ENCODE measurements at regions not wholly inside any gene's neighbourhood (a gene's known extent, or its start where the extent isn't known, plus 50 kb on each side); places are given as distances from the start of the nearest gene placed in this dataset.

GRCh38 chr11:100555931-100556330 lies 131.2 kb upstream of the ARHGAP42 start:
- no peak overlapping the region for H3K27ac ChIP-seq
- H3K4me3 ChIP-seq, result no peak overlapping the region
- H3K9me3 ChIP-seq, result no peaks in the 10 kb centered on the region
- no peaks in the 10 kb centered on the region for H3K36me3 ChIP-seq
- no peak for TF ChIP-seq CTCF (IDR thresholded peaks at IDR 0.05)
- H3K4me1 ChIP-seq, result peaks cover 0 to 4% of the 10 kb centered on the region in 2 donors
- no peak for DNase-seq (ENCODE audit: low spot score)
- H3K27me3 ChIP-seq, result no peaks in the 10 kb centered on the region

GRCh38 chr11:100556781-100557180 lies 130.3 kb upstream of the ARHGAP42 start:
- no peaks in the 10 kb centered on the region for H3K36me3 ChIP-seq
- no peak for DNase-seq (ENCODE audit: low spot score)
- peaks cover 0 to 13% of the 10 kb centered on the region in 2 donors for H3K4me1 ChIP-seq
- no peak for TF ChIP-seq CTCF (IDR thresholded peaks at IDR 0.05)
- no peaks in the 10 kb centered on the region for H3K27me3 ChIP-seq
- H3K4me3 ChIP-seq, result no peak overlapping the region
- no peaks in the 10 kb centered on the region for H3K9me3 ChIP-seq
- H3K27ac ChIP-seq, result no peak overlapping the region

DNA sequence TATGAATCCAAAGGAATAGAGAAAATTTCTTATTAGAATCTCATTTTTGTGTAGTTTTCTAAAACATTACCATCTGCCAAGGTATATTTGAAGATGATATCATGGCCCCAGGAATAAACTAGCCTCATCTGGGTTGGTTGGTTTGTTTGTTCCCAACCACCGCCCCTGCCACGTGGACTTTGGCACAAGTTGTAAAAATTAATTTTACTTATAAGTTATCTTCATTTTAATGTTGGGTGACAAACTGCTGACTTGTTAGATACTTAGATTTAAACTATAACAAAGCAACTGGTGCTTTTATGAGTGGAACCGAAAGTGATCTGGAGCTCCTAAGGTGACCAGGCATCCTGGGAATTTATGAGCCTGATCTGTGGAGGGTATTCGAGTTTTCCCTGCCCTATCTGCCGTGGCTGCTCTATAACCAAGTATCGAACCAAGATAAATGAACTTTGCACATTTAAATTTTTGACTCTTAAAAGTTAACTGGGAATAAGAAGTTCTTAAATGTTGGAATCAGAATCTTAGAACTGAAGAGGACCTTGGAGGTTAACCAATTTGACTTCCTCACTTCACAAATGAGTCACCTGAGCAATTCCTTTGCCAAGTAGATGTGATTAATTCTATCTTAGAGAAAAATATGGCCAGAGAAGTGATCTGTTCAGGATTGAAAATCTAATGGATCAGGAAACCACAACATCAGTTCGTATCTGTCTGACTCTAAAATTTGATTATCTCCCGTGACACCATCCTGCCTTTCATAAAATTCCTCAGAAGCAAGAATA lies 129.1 kb upstream of the ARHGAP42 start:
- TF ChIP-seq CTCF (IDR thresholded peaks at IDR 0.05), result no peak
- no peaks in the 10 kb centered on the region for H3K9me3 ChIP-seq
- H3K4me3 ChIP-seq, result no peak overlapping the region
- no peaks in the 10 kb centered on the region for H3K27me3 ChIP-seq
- peak overlapping the region in 1 of 2 donors; percentile 8 for H3K27ac ChIP-seq
- no peaks in the 10 kb centered on the region for H3K36me3 ChIP-seq
- DNase-seq (ENCODE audit: low spot score), result no peak
- peaks cover 0 to 25% of the 10 kb centered on the region in 2 donors for H3K4me1 ChIP-seq

DNA sequence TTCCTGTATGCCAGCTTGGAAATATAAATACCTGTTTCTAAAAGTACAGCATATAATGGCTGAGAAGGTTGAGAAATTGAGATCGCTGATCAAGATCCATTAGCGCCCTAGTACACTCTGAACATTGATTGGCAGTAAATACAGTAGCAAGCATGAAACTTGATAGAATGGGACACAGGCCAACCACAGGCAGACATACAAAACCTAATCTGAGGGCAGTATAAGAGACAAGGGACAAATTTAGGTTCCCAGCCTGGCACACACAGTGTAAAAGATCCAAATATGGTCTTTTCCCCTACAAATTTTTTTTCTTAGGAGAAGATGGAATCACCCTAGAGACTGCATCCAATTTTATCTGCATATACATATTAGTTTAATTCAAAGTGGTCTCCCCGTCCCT lies 126.5 kb upstream of the ARHGAP42 start:
- Histone ChIP-seq H3K36me3 (no peaks in the 10 kb centered on the region), H3K9me3 (no peaks in the 10 kb centered on the region), H3K27me3 (no peaks in the 10 kb centered on the region), H3K4me3 (no peak overlapping the region), H3K27ac (no peak overlapping the region), H3K4me1 (peaks cover 0 to 25% of the 10 kb centered on the region in 2 donors)
- no peak for DNase-seq (ENCODE audit: low spot score)
- TF ChIP-seq CTCF (IDR thresholded peaks at IDR 0.05), result no peak

DNA sequence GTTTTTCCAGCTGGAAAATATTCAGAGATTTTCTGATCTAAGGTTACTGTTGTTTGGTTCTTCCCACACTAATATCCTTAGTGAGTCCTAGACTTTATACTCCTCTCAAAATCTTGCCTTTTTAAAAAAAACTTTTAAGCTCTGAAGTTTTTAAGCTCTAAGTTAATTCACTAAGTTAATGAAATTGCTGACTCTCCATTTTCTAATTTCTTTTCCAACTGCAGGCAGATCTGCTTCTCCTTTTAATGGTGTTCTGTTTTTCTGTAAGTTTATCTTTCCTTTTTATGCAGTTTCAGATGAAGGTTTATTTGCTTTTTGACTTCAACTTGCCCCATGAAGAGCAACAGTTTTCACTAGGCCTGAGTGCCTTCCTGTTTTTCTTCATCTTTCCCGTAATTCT lies 125.8 kb upstream of the ARHGAP42 start:
- no peak for DNase-seq (ENCODE audit: low spot score)
- peaks cover 0 to 25% of the 10 kb centered on the region in 2 donors for H3K4me1 ChIP-seq
- H3K9me3 ChIP-seq, result no peaks in the 10 kb centered on the region
- no peaks in the 10 kb centered on the region for H3K36me3 ChIP-seq
- H3K27me3 ChIP-seq, result no peaks in the 10 kb centered on the region
- TF ChIP-seq CTCF (IDR thresholded peaks at IDR 0.05), result no peak
- H3K27ac ChIP-seq, result peak overlapping the region in 1 of 2 donors; percentile 5
- no peak overlapping the region for H3K4me3 ChIP-seq

DNA sequence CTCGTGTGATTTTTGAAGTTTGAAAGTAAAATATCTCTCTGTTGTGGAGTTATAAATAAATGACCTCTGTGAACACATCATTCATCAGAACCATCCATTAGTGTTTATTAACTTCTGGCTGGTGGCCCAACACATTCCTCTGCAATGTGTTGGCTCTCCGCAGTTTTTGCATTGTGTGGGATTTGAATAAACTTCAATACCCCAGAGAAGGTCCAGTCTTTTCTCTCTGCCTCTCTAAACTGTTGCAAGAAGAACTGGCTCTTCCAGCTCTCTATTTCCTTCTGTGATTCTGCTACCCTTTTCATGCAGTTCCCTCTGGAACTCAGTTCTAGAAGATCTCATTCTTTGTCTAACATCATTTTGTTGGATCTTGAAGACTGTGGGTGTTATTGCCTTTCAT lies 125.0 kb upstream of the ARHGAP42 start:
- H3K27me3 ChIP-seq, result no peaks in the 10 kb centered on the region
- peak overlapping the region in 1 of 2 donors; percentile 5 for H3K27ac ChIP-seq
- H3K9me3 ChIP-seq, result no peaks in the 10 kb centered on the region
- peaks cover 0 to 25% of the 10 kb centered on the region in 2 donors for H3K4me1 ChIP-seq
- no peak for DNase-seq (ENCODE audit: low spot score)
- no peak for TF ChIP-seq CTCF (IDR thresholded peaks at IDR 0.05)
- no peaks in the 10 kb centered on the region for H3K36me3 ChIP-seq
- no peak overlapping the region for H3K4me3 ChIP-seq
